Retinal pigment epithelial cell (primary cell): ENCODE measurements at regions not wholly inside any gene's neighbourhood (a gene's known extent, or its start where the extent isn't known, plus 50 kb on each side); places are given as distances from the start of the nearest gene placed in this dataset.

Source experiments
- DNase-seq: peaks from one replicate; pipeline ENCODE4 v3.0.0-alpha.2; 2010; ENCODE audit warnings: low read depth
- H3K4me3 ChIP-seq: 2 replicates; pipeline ENCODE4 v1.5.1; 2011; ENCODE audit warnings: mild to moderate bottlenecking, low read length, control low read depth, moderate library complexity
- CTCF ChIP-seq: conservative IDR thresholded peaks from 2 replicates; pipeline ENCODE4 v1.5.1; 2011; ENCODE audit warnings: low read depth, low read length, control low read depth, inconsistent platforms

GRCh38 chr11:80122211-80122610, 681.4 kb upstream of the TENM4 start:
- no peak for DNase-seq
- TF ChIP-seq CTCF, result no peak

GRCh38 chr11:80118073-80118472, 677.2 kb upstream of the TENM4 start:
- DNase-seq, result no peak
- H3K4me3 ChIP-seq, result no peak overlapping the region
- TF ChIP-seq CTCF, result no peak

More at GRCh38 chr11:80122211-80122610, 681.4 kb upstream of the TENM4 start:
- H3K4me3 ChIP-seq, result no peak overlapping the region

GRCh38 chr11:80116796-80117195, 676.0 kb upstream of the TENM4 start:
- no peak overlapping the region for H3K4me3 ChIP-seq
- no peak for DNase-seq
- TF ChIP-seq CTCF, result no peak

GRCh38 chr11:80109652-80110051, 668.8 kb upstream of the TENM4 start:
- no peak overlapping the region for H3K4me3 ChIP-seq
- TF ChIP-seq CTCF, result no peak
- DNase-seq, result no peak

- no peak for DNase-seq
- no peak overlapping the region for H3K4me3 ChIP-seq
- TF ChIP-seq CTCF, result no peak
Measured at GRCh38 chr11:80109031-80109430, 668.2 kb upstream of the TENM4 start.

- no peak for DNase-seq
- no peak overlapping the region for H3K4me3 ChIP-seq
- no peak for TF ChIP-seq CTCF
Measured at GRCh38 chr11:80107415-80107814, 666.6 kb upstream of the TENM4 start.

- no peak for DNase-seq
- no peak overlapping the region for H3K4me3 ChIP-seq
- no peak for TF ChIP-seq CTCF
Measured at GRCh38 chr11:80104191-80104590, 663.4 kb upstream of the TENM4 start.
